Right atrium auricular region (tissue), 2 donors: ENCODE measurements at regions not wholly inside any gene's neighbourhood (a gene's known extent, or its start where the extent isn't known, plus 50 kb on each side); places are given as distances from the start of the nearest gene placed in this dataset.

ENCODE experiments used
- DNase-seq: peaks from one replicate; pipeline ENCODE4 v3.0.0-alpha.2; 2019; ENCODE audit warnings: low spot score
- H3K27ac ChIP-seq, 2 donors: fragments of 200-600 bp; sonication (generic); 1 replicate in 1 of 2; 2 replicates in 1 of 2; pipeline ENCODE4 v1.5.1; 2016 to 2019
- H3K27me3 ChIP-seq, 2 donors: fragments of 200-600 bp; sonication (generic); one replicate each; pipeline versions ENCODE4 v1.5.1 to v1.6.0; 2017 to 2019
- H3K36me3 ChIP-seq: fragments of 200-600 bp; sonication (generic); one replicate; pipeline ENCODE4 v1.5.1; 2016
- H3K4me1 ChIP-seq, 2 donors: fragments of 200-600 bp; sonication (generic); one replicate each; pipeline versions ENCODE4 v1.5.1 to v1.6.0; 2017 to 2019
- H3K4me3 ChIP-seq, 2 donors: fragments of 200-600 bp; sonication (generic); 1 replicate in 1 of 2; 2 replicates in 1 of 2; pipeline ENCODE4 v1.5.1; 2017 to 2019; ENCODE audit warnings: mild to moderate bottlenecking in 1 of 2, moderate library complexity in 1 of 2
- H3K9me3 ChIP-seq, 2 donors: fragments of 200-600 bp; sonication (generic); one replicate each; pipeline ENCODE4 v1.5.1; 2019
- TF ChIP-seq, protein P1 (sequence below), 2 donors: fragments of 200-600 bp; sonication (generic); IDR thresholded peaks; one replicate each; pipeline ENCODE4 v1.5.1; 2019; ENCODE audit warnings: antibody characterized with exemption in 2 of 2

DNA sequence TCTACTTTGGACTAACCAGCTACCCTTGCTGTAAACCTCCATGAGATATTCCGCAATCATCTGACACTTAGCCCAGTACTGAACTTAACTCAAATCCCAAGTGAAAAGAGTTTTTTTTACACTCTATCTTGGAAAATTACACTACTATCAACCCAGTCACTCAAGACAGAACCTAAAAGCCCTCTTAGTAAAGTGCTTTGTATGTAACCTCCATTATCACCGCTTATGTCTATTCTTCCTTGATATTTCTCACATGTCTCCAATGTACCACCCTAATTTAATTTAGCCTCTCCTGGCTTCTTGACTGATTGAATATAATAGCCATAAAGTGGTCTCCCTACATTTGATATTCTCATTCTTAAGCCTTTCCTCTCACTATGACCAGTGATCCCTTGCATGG, 168.8 kb upstream of the SYT1 start:
- Histone ChIP-seq H3K27me3 (no peaks in the 10 kb centered on the region), H3K27ac (no peak overlapping the region), H3K4me1 (no peaks in the 10 kb centered on the region), H3K9me3 (no peaks in the 10 kb centered on the region), H3K36me3 (no peaks in the 10 kb centered on the region), H3K4me3 (no peak overlapping the region)
- TF ChIP-seq, protein P1, sequence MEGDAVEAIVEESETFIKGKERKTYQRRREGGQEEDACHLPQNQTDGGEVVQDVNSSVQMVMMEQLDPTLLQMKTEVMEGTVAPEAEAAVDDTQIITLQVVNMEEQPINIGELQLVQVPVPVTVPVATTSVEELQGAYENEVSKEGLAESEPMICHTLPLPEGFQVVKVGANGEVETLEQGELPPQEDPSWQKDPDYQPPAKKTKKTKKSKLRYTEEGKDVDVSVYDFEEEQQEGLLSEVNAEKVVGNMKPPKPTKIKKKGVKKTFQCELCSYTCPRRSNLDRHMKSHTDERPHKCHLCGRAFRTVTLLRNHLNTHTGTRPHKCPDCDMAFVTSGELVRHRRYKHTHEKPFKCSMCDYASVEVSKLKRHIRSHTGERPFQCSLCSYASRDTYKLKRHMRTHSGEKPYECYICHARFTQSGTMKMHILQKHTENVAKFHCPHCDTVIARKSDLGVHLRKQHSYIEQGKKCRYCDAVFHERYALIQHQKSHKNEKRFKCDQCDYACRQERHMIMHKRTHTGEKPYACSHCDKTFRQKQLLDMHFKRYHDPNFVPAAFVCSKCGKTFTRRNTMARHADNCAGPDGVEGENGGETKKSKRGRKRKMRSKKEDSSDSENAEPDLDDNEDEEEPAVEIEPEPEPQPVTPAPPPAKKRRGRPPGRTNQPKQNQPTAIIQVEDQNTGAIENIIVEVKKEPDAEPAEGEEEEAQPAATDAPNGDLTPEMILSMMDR (IDR thresholded peaks at IDR 0.05), result no peak
- DNase-seq, result no peak

DNA sequence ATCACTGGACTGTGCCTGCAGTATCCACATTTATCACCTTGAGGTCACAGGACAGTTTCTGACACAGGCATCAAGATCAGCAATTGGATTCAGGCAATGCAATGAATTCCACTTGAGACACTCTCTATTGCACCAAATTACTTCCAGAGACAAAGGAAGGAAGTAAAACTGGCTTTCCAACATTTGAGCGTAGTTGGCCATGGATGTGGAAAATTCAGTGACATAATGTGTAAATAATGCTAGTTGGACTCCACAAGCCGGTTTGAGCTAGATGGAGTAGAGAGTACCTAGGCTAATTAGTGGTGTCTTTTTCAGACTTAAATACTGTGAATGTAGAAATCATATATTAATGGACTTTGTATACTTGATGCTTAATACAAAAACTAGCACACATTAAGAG, 168.3 kb upstream of the SYT1 start:
- no peak overlapping the region for H3K27ac ChIP-seq
- no peaks in the 10 kb centered on the region for H3K4me1 ChIP-seq
- no peaks in the 10 kb centered on the region for H3K36me3 ChIP-seq
- no peak overlapping the region for H3K4me3 ChIP-seq
- no peaks in the 10 kb centered on the region for H3K27me3 ChIP-seq
- TF ChIP-seq, protein P1 (IDR thresholded peaks at IDR 0.05), result no peak
- DNase-seq, result no peak
- no peaks in the 10 kb centered on the region for H3K9me3 ChIP-seq

DNA sequence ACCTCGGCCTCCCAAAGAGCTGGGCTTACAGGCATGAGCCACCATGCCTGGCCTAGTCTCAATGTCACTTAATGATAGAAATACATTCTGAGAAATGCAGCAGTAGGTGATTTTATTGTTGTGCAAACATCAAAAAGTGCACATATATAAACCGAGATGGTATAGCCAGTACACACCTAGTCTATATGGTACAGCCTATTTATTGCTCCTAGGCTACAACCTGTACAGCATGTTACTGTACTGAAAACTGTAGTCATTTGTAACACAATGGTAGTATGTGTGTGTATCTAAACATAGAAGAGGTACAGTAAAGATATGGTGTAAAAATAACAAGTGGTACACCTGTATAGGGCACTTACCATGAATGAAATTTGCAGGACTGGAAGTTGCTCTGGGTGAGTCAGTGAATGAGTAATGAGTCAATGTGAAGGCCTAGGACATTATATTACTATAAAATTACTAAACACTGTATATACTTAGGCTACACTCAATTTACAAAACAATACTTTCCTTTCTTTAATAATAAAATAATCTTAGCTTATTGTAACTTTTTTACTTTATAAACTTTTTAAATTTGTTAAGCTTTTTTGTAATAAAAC, 166.7 kb upstream of the SYT1 start:
- DNase-seq, result no peak

DNA sequence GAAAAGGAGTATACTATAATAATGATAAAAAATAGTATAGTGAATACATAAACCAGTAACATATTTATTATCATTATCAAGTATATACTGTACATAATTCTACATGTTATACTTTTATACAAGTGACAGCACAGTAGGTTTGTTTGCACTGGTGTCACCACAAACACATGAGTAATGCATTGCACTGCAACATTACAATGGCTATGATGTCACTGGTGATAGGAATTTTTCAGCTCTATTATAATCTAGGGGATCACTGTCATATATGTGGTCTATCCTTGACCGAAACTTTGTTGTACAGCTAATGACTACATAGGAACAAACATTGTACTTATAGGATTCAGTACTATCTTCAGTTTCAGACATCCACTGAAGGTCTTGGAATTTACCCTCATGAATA, 165.8 kb upstream of the SYT1 start:
- no peaks in the 10 kb centered on the region for H3K36me3 ChIP-seq
- no peak for DNase-seq
- H3K27ac ChIP-seq, result no peak overlapping the region
- H3K4me1 ChIP-seq, result no peaks in the 10 kb centered on the region
- no peaks in the 10 kb centered on the region for H3K27me3 ChIP-seq
- H3K9me3 ChIP-seq, result no peaks in the 10 kb centered on the region
- no peak overlapping the region for H3K4me3 ChIP-seq
- TF ChIP-seq, protein P1 (IDR thresholded peaks at IDR 0.05), result no peak

More for the DNA sequence above, 166.7 kb upstream of the SYT1 start:
- H3K36me3 ChIP-seq, result no peaks in the 10 kb centered on the region
- no peak overlapping the region for H3K4me3 ChIP-seq
- H3K9me3 ChIP-seq, result no peaks in the 10 kb centered on the region
- H3K27me3 ChIP-seq, result no peaks in the 10 kb centered on the region
- TF ChIP-seq, protein P1 (IDR thresholded peaks at IDR 0.05), result no peak
- no peak overlapping the region for H3K27ac ChIP-seq
- H3K4me1 ChIP-seq, result no peaks in the 10 kb centered on the region

DNA sequence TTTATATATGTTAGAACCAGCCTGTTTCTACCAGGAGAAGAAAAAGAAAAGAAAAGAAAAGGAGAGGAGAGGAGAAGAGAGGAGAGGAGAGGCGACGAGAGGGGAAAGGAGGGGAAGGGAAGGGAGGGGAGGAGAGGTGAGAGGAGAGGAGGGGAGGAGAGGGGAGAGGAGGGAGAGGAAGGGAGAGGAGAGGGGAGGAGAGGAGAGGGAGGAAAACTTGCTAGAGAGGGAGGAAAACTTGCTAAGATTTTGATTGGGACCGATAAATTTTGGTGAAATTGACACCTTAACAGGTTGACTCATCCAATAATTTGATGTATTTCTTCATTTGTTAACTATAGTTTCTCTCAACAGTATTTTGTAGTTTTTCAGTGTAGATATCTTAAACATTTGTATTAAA, 164.0 kb upstream of the SYT1 start:
- no peak for DNase-seq
- Histone ChIP-seq H3K4me1 (no peaks in the 10 kb centered on the region), H3K27me3 (no peaks in the 10 kb centered on the region), H3K36me3 (no peaks in the 10 kb centered on the region), H3K4me3 (no peak overlapping the region), H3K9me3 (no peaks in the 10 kb centered on the region), H3K27ac (no peak overlapping the region)
- TF ChIP-seq, protein P1 (IDR thresholded peaks at IDR 0.05), result no peak
